GM12872 (cell line): ENCODE measurements at regions not wholly inside any gene's neighbourhood (a gene's known extent, or its start where the extent isn't known, plus 50 kb on each side); places are given as distances from the start of the nearest gene placed in this dataset.

ENCODE experiments used
- TF ChIP-seq, protein P1 (sequence below): IDR thresholded peaks from 3 replicates; pipeline ENCODE4 v1.5.1; 2011; ENCODE audit warnings: low read depth, mild to moderate bottlenecking, low read length, moderate library complexity; ENCODE audit not compliant: insufficient read depth

GRCh38 chr1:47658161-47658920 lies 220.5 kb downstream of the FOXD2 start:
- TF ChIP-seq, protein P1, sequence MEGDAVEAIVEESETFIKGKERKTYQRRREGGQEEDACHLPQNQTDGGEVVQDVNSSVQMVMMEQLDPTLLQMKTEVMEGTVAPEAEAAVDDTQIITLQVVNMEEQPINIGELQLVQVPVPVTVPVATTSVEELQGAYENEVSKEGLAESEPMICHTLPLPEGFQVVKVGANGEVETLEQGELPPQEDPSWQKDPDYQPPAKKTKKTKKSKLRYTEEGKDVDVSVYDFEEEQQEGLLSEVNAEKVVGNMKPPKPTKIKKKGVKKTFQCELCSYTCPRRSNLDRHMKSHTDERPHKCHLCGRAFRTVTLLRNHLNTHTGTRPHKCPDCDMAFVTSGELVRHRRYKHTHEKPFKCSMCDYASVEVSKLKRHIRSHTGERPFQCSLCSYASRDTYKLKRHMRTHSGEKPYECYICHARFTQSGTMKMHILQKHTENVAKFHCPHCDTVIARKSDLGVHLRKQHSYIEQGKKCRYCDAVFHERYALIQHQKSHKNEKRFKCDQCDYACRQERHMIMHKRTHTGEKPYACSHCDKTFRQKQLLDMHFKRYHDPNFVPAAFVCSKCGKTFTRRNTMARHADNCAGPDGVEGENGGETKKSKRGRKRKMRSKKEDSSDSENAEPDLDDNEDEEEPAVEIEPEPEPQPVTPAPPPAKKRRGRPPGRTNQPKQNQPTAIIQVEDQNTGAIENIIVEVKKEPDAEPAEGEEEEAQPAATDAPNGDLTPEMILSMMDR, result no peak

DNA sequence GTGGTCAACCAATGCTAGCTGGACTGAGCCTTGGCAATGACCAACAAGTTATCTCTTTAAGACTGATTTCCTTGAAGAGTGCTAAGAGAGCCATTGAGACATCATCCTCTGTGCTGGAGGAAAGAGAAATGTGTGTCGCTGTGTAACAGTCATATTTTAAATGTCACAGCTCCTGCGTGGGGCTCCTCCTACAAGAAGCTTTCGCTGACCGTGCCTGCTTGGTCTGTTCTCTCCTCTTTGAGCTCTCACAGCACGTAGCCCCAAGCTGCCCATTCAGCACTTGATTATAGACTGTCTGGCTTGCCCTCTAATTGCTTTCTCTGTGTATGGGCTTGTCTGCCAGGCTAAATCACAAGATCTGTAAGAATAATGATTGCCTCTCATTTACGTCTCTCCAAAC lies 221.3 kb downstream of the FOXD2 start:
- TF ChIP-seq, protein P1, result no peak

DNA sequence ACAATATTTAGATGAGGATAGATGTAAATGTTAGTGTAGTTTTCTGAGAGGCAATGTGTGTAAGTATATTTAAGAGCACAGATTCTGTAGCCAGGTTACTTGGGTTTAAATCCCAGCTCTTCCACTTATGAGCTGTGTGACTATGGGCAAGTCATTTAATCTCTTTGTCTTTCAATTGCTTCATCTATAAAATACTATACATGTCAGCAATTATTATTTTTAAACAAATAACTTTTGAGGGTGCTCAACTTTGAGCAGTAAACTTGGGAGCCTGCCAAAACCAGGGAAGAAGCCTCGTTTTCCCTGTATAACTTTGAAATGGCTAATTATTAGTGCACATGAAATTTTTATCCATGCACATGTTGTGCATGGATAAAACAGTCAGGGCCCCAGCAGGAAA lies 222.8 kb downstream of the FOXD2 start:
- TF ChIP-seq, protein P1, result no peak

GRCh38 chr1:47661040-47661439 lies 223.2 kb downstream of the FOXD2 start:
- TF ChIP-seq, protein P1, result no peak

GRCh38 chr1:47662068-47662467 lies 224.2 kb downstream of the FOXD2 start:
- TF ChIP-seq, protein P1, result no peak

- TF ChIP-seq, protein P1, result no peak
Observed at GRCh38 chr1:47663286-47663685, 225.4 kb downstream of the FOXD2 start.

DNA sequence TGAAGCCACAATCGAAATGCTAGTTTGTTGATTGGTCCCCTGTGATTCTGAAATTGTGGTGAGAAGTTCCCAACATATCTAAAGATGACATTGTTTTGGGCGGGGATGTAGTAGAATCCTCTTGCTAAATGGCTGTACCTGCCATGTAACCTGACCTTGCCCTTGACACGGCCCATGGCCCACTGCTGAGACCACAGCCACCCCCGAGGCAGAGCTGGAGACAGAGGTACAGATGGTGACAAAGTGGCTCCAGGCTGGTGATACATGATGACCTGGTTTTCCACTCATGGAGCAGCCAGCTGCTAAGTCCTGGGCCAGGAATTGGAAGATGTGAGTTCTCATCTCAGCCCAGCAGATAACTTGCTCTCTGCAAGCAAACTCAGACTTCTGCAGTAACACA lies 226.5 kb downstream of the FOXD2 start:
- TF ChIP-seq, protein P1, result no peak
